ENCODE measurements at regions not wholly inside any gene's neighbourhood (a gene's known extent, or its start where the extent isn't known, plus 50 kb on each side); places are given as distances from the start of the nearest gene placed in this dataset.

- intact Hi-C loops (cut with micrococcal nuclease), result no loop called here
- ChIA-PET POLR2A (no interaction called here), CTCF (no interaction called here)
- Mint-ChIP-seq H3K27me3 (ENCODE audit: insufficient read depth, unreplicated experiment) (peaks cover 20% of the 10 kb centered on the region), H3K9me3 (ENCODE audit: unreplicated experiment) (peaks cover 6% of the 10 kb centered on the region), H3K4me1 (ENCODE audit: insufficient read depth, unreplicated experiment) (no peaks in the 10 kb centered on the region), H3K27ac (ENCODE audit: low read depth, unreplicated experiment) (no peak overlapping the region), H3K4me3 (ENCODE audit: unreplicated experiment) (no peak overlapping the region), H3K36me3 (ENCODE audit: insufficient read depth, unreplicated experiment) (no peaks in the 10 kb centered on the region)
- TF ChIP-seq CTCF (IDR thresholded peaks at IDR 0.05; ENCODE audit: unreplicated experiment), result no peak
- BruUV-seq (replicated peaks), result no TSS peak
- DNase-seq (ENCODE audit: unreplicated experiment), result no peak
These were observed 74.6 kb downstream of the MRPL36 start for GRCh38 chr5:1724822-1725602.

- Mint-ChIP-seq H3K4me3 (ENCODE audit: unreplicated experiment) (no peak overlapping the region), H3K27me3 (ENCODE audit: insufficient read depth, unreplicated experiment) (peaks cover 27% of the 10 kb centered on the region), H3K4me1 (ENCODE audit: insufficient read depth, unreplicated experiment) (no peaks in the 10 kb centered on the region), H3K27ac (ENCODE audit: low read depth, unreplicated experiment) (no peak overlapping the region), H3K9me3 (ENCODE audit: unreplicated experiment) (peaks cover 15% of the 10 kb centered on the region), H3K36me3 (ENCODE audit: insufficient read depth, unreplicated experiment) (no peaks in the 10 kb centered on the region)
- CTCF ChIA-PET, result interaction anchor here (0.6 kb wide), 1 partner anchor 484 kb away, joined by 3 read pairs; no protein-coding TSS in a partner anchor
- TF ChIP-seq CTCF (IDR thresholded peaks at IDR 0.05; ENCODE audit: unreplicated experiment), result no peak
- intact Hi-C loops (cut with micrococcal nuclease), result no loop called here
- POLR2A ChIA-PET, result interaction anchor here (0.6 kb wide), 1 partner anchor 1122 kb away, joined by 4 read pairs; no protein-coding TSS in a partner anchor
- no peak for DNase-seq (ENCODE audit: unreplicated experiment)
- BruUV-seq (replicated peaks), result no TSS peak
These were observed 75.4 kb downstream of the MRPL36 start for GRCh38 chr5:1723957-1724821.

- no TSS peak for BruUV-seq (replicated peaks)
- intact Hi-C loops (cut with micrococcal nuclease), result no loop called here
- ChIA-PET POLR2A (interaction anchor here (0.6 kb wide), 1 partner anchor 1123 kb away, joined by 4 read pairs; no protein-coding TSS in a partner anchor), CTCF (no interaction called here)
- no peaks in the 10 kb centered on the region for H3K36me3 Mint-ChIP-seq (ENCODE audit: insufficient read depth, unreplicated experiment)
- H3K4me1 Mint-ChIP-seq (ENCODE audit: insufficient read depth, unreplicated experiment), result no peaks in the 10 kb centered on the region
- no peak for TF ChIP-seq CTCF (IDR thresholded peaks at IDR 0.05; ENCODE audit: unreplicated experiment)
- H3K27ac Mint-ChIP-seq (ENCODE audit: low read depth, unreplicated experiment), result no peak overlapping the region
- no peak for DNase-seq (ENCODE audit: unreplicated experiment)
- H3K27me3 Mint-ChIP-seq (ENCODE audit: insufficient read depth, unreplicated experiment), result peaks cover 27% of the 10 kb centered on the region
- H3K9me3 Mint-ChIP-seq (ENCODE audit: unreplicated experiment), result peaks cover 22% of the 10 kb centered on the region
- H3K4me3 Mint-ChIP-seq (ENCODE audit: unreplicated experiment), result no peak overlapping the region
These were observed 76.2 kb downstream of the MRPL36 start for GRCh38 chr5:1723476-1723875.

GRCh38 chr5:1722877-1723276, 76.8 kb downstream of the MRPL36 start:
- intact Hi-C loops (cut with micrococcal nuclease), result no loop called here
- TF ChIP-seq CTCF (IDR thresholded peaks at IDR 0.05; ENCODE audit: unreplicated experiment), result no peak
- no peak for DNase-seq (ENCODE audit: unreplicated experiment)
- Mint-ChIP-seq H3K9me3 (ENCODE audit: unreplicated experiment) (peaks cover 28% of the 10 kb centered on the region), H3K27ac (ENCODE audit: low read depth, unreplicated experiment) (no peak overlapping the region), H3K4me3 (ENCODE audit: unreplicated experiment) (no peak overlapping the region), H3K27me3 (ENCODE audit: insufficient read depth, unreplicated experiment) (peaks cover 27% of the 10 kb centered on the region), H3K36me3 (ENCODE audit: insufficient read depth, unreplicated experiment) (no peaks in the 10 kb centered on the region), H3K4me1 (ENCODE audit: insufficient read depth, unreplicated experiment) (no peaks in the 10 kb centered on the region)
- ChIA-PET CTCF (no interaction called here), POLR2A (no interaction called here)
- no TSS peak for BruUV-seq (replicated peaks)

All from MCF 10A (cell line).